PC-9 (cell line): ENCODE measurements at regions not wholly inside any gene's neighbourhood (a gene's known extent, or its start where the extent isn't known, plus 50 kb on each side); places are given as distances from the start of the nearest gene placed in this dataset.

Experiments used
- CTCF ChIP-seq: fragments of 200-600 bp; sonication (generic); conservative IDR thresholded peaks from 2 replicates; pipeline ENCODE4 v1.6.1; 2017; ENCODE audit warnings: mixed run types, antibody characterized with exemption, mild to moderate bottlenecking, moderate library complexity
- EZH2 ChIP-seq: fragments of 200-600 bp; sonication (generic); IDR thresholded peaks from 2 replicates; pipeline ENCODE4 v1.8.0; 2017; ENCODE audit warnings: antibody characterized with exemption, low read depth

GRCh38 chr1:4433075-4433474, 221.3 kb upstream of the AJAP1 start:
- TF ChIP-seq CTCF: no peak
- TF ChIP-seq EZH2: no peak
